SK-N-SH treated with all-trans-retinoic acid at 6 μM for 48 hours (cell line): ENCODE measurements at regions not wholly inside any gene's neighbourhood (a gene's known extent, or its start where the extent isn't known, plus 50 kb on each side); places are given as distances from the start of the nearest gene placed in this dataset.

Source experiments
- ATAC-seq: fragments of 200-7000 bp; cut with Tn5 transposase; 3 replicates; pipeline ENCODE4 v1.9.1; 2020; ENCODE audit warnings: mild to moderate bottlenecking, moderate library complexity
- ARNTL ChIP-seq: fragments of 450-650 bp; formaldehyde crosslinking; IDR thresholded peaks from 2 replicates; pipeline ENCODE4 v1.5.0; 2020; ENCODE audit warnings: low read depth, mild to moderate bottlenecking, moderate library complexity, borderline replicate concordance
- BACH2 ChIP-seq: fragments of 250-450 bp; sonication (Bioruptor Pico); IDR thresholded peaks from 2 replicates; pipeline ENCODE4 v1.9.0; 2021; ENCODE audit warnings: mild to moderate bottlenecking, borderline replicate concordance
- CSDC2 ChIP-seq: fragments of 250-450 bp; sonication (Bioruptor Pico); IDR thresholded peaks from 2 replicates; pipeline ENCODE4 v1.5.0; 2020; ENCODE audit warnings: mild to moderate bottlenecking, moderate library complexity
- GLIS3 ChIP-seq: fragments of 250-450 bp; sonication (Bioruptor Pico); IDR thresholded peaks from 2 replicates; pipeline ENCODE4 v1.5.0; 2020; ENCODE audit warnings: mild to moderate bottlenecking, moderate library complexity
- ISL1 ChIP-seq: fragments of 250-450 bp; sonication (Bioruptor Pico); IDR thresholded peaks from 2 replicates; pipeline ENCODE4 v2.1.2; 2022; ENCODE audit warnings: mild to moderate bottlenecking, moderate library complexity
- PPARA ChIP-seq: fragments of 250-450 bp; sonication (Bioruptor Pico); IDR thresholded peaks from 2 replicates; pipeline ENCODE4 v1.5.0; 2020; ENCODE audit warnings: mild to moderate bottlenecking, borderline replicate concordance
- RARB ChIP-seq: fragments of 250-450 bp; sonication (Bioruptor Pico); IDR thresholded peaks from 2 replicates; pipeline ENCODE4 v1.8.0; 2021; ENCODE audit warnings: mild to moderate bottlenecking, moderate library complexity
- SNAI2 ChIP-seq: fragments of 250-450 bp; sonication (Bioruptor Pico); IDR thresholded peaks from 2 replicates; pipeline ENCODE4 v1.5.0; 2020; ENCODE audit warnings: mild to moderate bottlenecking, moderate library complexity
- TOX ChIP-seq: fragments of 250-450 bp; sonication (Bioruptor Pico); IDR thresholded peaks from 2 replicates; pipeline ENCODE4 v1.8.0; 2021; ENCODE audit warnings: mild to moderate bottlenecking, moderate library complexity, borderline replicate concordance
- ZC3H10 ChIP-seq: fragments of 250-450 bp; sonication (Bioruptor Pico); IDR thresholded peaks from 2 replicates; pipeline ENCODE4 v1.5.1; 2021; ENCODE audit warnings: mild to moderate bottlenecking, moderate library complexity
- ZFP3 ChIP-seq: fragments of 250-450 bp; sonication (Bioruptor Pico); IDR thresholded peaks from 2 replicates; pipeline ENCODE4 v1.5.0; 2020; ENCODE audit warnings: mild to moderate bottlenecking, moderate library complexity
- ZFP30 ChIP-seq: fragments of 450-650 bp; formaldehyde crosslinking; IDR thresholded peaks from 2 replicates; pipeline ENCODE4 v1.5.0; 2022; ENCODE audit warnings: mild to moderate bottlenecking, moderate library complexity
- ZNF565 ChIP-seq: fragments of 450-650 bp; formaldehyde crosslinking; conservative IDR thresholded peaks from 2 replicates; pipeline ENCODE4 v1.5.0; 2020; ENCODE audit warnings: low read depth, mild to moderate bottlenecking, moderate library complexity
- ZNF70 ChIP-seq: fragments of 450-650 bp; formaldehyde crosslinking; IDR thresholded peaks from 2 replicates; pipeline ENCODE4 v1.5.0; 2020; ENCODE audit warnings: mild to moderate bottlenecking, moderate library complexity
- ZNF8 ChIP-seq: fragments of 450-650 bp; formaldehyde crosslinking; IDR thresholded peaks from 2 replicates; pipeline ENCODE4 v1.5.0; 2020; ENCODE audit warnings: mild to moderate bottlenecking, moderate library complexity
- TF ChIP-seq, protein P1 (sequence below): fragments of 250-450 bp; sonication (Bioruptor Pico); IDR thresholded peaks from 2 replicates; pipeline ENCODE4 v1.8.0; 2020; ENCODE audit warnings: mild to moderate bottlenecking, moderate library complexity, borderline replicate concordance
- TF ChIP-seq, protein P2 (sequence below): fragments of 250-450 bp; sonication (Bioruptor Pico); IDR thresholded peaks from 2 replicates; pipeline ENCODE4 v1.8.0; 2021; ENCODE audit warnings: low read depth, mild to moderate bottlenecking, moderate library complexity, borderline replicate concordance
- TF ChIP-seq, protein P3 (sequence below): fragments of 250-450 bp; sonication (Bioruptor Pico); IDR thresholded peaks from 2 replicates; pipeline ENCODE4 v1.5.1; 2020; ENCODE audit warnings: low read depth, mild to moderate bottlenecking, moderate library complexity
- TF ChIP-seq, protein P4 (sequence below): fragments of 250-450 bp; sonication (Bioruptor Pico); IDR thresholded peaks from 2 replicates; pipeline ENCODE4 v1.5.0; 2020; ENCODE audit warnings: mild to moderate bottlenecking, moderate library complexity

DNA sequence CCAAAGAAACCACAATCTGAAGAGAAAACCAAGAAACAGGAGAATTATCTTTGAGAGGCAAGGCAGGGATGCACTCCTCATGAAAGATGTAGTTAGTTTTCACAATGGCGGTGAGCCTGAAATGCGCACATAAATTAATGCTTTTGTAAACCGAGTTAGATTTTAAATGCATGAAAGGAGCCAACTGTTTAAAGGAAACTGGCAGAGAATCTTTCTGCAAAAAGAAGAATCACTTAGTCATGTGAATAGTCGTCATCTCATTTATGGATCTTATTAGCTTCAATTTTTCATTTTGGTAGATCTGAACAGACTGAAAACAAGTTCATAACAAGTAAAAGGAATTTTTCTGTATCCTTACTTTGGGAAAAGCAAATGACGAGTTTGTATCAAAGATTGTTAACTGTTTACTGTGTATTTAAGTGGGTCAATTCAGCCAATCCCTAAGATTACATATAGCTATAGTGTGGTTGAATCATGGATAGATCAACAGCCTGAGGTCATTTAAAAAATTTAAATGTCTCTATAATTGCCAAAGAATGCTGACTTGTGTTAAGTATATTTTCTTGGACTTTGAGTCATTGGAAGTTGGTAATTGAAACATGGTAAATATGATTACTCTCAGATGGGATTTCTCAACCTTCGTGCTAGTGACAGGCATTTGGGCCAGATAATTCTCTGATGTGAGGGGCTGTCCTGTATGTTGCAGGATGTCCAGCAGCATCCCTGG lies 226.6 kb upstream of the KAZN start:
- TF ChIP-seq ARNTL (no peak), ZNF565 (CRISPR knock-in tag) (no peak), PPARA (CRISPR knock-in tag) (no peak), ZFP30 (CRISPR knock-in tag) (no peak), ISL1 (CRISPR knock-in tag) (no peak), ZNF8 (CRISPR knock-in tag) (no peak), ZNF70 (CRISPR knock-in tag) (no peak), GLIS3 (no peak), BACH2 (CRISPR knock-in tag) (no peak)
- TF ChIP-seq, protein P1, sequence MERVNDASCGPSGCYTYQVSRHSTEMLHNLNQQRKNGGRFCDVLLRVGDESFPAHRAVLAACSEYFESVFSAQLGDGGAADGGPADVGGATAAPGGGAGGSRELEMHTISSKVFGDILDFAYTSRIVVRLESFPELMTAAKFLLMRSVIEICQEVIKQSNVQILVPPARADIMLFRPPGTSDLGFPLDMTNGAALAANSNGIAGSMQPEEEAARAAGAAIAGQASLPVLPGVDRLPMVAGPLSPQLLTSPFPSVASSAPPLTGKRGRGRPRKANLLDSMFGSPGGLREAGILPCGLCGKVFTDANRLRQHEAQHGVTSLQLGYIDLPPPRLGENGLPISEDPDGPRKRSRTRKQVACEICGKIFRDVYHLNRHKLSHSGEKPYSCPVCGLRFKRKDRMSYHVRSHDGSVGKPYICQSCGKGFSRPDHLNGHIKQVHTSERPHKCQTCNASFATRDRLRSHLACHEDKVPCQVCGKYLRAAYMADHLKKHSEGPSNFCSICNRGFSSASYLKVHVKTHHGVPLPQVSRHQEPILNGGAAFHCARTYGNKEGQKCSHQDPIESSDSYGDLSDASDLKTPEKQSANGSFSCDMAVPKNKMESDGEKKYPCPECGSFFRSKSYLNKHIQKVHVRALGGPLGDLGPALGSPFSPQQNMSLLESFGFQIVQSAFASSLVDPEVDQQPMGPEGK (CRISPR knock-in tag): no peak
- TF ChIP-seq, protein P2, sequence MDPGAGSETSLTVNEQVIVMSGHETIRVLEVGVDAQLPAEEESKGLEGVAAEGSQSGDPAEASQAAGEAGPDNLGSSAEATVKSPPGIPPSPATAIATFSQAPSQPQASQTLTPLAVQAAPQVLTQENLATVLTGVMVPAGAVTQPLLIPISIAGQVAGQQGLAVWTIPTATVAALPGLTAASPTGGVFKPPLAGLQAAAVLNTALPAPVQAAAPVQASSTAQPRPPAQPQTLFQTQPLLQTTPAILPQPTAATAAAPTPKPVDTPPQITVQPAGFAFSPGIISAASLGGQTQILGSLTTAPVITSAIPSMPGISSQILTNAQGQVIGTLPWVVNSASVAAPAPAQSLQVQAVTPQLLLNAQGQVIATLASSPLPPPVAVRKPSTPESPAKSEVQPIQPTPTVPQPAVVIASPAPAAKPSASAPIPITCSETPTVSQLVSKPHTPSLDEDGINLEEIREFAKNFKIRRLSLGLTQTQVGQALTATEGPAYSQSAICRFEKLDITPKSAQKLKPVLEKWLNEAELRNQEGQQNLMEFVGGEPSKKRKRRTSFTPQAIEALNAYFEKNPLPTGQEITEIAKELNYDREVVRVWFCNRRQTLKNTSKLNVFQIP (CRISPR knock-in tag): no peak
- no peak for ATAC-seq

DNA sequence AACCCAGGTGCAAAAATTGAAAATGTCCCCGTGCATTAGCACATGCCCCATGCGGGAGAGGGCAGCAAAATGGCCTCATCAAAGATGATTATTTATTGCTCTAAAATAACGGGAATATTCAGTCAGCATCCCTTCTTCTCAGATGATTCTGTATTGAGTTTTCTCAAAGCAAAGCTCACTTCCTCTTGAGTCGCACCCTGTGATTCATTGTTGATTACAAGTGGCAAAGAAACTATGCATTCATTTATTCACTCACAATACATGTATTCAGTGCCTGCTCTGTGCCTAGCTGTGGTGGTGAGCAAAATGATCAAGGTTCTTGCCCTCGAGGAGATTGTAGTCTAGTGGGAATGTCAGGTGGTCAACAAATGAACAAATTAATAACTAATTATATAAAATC lies 226.0 kb upstream of the KAZN start:
- ATAC-seq: no peak
- no peak for TF ChIP-seq ZNF8 (CRISPR knock-in tag)

DNA sequence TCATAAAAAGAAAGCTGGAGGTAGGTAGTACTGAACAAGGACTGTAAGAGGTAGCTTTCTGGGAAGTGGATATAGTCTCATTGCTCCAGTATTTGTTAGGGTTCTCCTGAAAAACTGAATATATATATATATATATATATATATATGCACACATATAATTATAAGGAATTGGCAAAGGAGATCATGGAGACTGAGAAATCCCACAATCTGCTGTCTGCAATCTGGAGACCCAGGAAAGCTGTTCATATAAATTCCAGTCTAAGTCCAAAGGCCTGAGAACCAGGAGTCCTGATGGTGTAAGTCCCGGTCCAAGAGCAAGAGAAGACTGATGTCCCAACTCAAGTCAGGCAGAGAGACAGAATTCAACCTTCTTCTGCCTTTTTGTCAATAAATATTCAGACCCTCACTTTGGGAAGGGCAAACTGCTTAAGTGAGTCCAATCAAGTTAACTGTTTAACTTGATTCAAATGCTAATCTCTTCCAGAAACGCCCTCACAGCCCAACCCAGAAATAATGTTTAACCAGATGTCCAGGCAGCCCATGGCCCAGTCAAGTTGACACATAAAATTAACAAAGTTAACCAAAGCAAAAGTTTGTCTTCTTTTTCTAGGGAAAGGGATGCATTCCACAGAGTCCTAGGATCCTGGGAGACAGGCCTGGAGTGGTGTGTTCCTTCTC lies 225.3 kb upstream of the KAZN start:
- no peak for ATAC-seq
- TF ChIP-seq ZFP3 (CRISPR knock-in tag): no peak
- no peak for TF ChIP-seq ZFP30 (CRISPR knock-in tag)
- no peak for TF ChIP-seq ZNF70 (CRISPR knock-in tag)
- TF ChIP-seq SNAI2 (CRISPR knock-in tag): no peak
- TF ChIP-seq BACH2 (CRISPR knock-in tag): no peak
- no peak for TF ChIP-seq ZC3H10 (CRISPR knock-in tag)
- TF ChIP-seq ISL1 (CRISPR knock-in tag): no peak
- TF ChIP-seq TOX (CRISPR knock-in tag): no peak
- TF ChIP-seq, protein P3, sequence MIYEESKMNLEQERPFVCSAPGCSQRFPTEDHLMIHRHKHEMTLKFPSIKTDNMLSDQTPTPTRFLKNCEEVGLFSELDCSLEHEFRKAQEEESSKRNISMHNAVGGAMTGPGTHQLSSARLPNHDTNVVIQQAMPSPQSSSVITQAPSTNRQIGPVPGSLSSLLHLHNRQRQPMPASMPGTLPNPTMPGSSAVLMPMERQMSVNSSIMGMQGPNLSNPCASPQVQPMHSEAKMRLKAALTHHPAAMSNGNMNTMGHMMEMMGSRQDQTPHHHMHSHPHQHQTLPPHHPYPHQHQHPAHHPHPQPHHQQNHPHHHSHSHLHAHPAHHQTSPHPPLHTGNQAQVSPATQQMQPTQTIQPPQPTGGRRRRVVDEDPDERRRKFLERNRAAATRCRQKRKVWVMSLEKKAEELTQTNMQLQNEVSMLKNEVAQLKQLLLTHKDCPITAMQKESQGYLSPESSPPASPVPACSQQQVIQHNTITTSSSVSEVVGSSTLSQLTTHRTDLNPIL (CRISPR knock-in tag): no peak
- TF ChIP-seq, protein P1 (CRISPR knock-in tag): no peak

DNA sequence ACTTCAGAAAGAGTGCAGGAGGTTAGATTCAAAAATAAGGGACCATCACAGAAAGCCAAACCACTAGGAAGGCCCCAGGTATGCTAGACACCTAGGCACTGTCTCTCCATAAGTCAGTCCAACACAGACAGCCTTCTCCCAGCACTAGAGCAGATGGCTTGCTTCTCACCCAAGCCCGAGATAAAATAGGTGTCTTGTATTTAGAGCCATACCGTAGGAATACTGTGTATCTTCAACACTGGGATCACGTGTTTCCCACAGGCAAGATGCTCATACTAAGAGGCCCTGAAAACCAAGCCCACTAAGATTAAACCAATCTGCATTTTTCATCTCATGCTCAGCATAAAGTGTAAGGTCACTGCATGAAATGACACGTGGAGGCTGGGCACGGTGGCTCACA lies 223.3 kb upstream of the KAZN start:
- no peak for ATAC-seq
- TF ChIP-seq, protein P3 (CRISPR knock-in tag): no peak
- TF ChIP-seq ISL1 (CRISPR knock-in tag) (no peak), ZFP3 (CRISPR knock-in tag) (no peak), CSDC2 (CRISPR knock-in tag) (no peak), ZC3H10 (CRISPR knock-in tag) (no peak), ZNF70 (CRISPR knock-in tag) (no peak), RARB (CRISPR knock-in tag) (no peak), ZFP30 (CRISPR knock-in tag) (no peak), ZNF8 (CRISPR knock-in tag) (no peak)
- TF ChIP-seq, protein P4, sequence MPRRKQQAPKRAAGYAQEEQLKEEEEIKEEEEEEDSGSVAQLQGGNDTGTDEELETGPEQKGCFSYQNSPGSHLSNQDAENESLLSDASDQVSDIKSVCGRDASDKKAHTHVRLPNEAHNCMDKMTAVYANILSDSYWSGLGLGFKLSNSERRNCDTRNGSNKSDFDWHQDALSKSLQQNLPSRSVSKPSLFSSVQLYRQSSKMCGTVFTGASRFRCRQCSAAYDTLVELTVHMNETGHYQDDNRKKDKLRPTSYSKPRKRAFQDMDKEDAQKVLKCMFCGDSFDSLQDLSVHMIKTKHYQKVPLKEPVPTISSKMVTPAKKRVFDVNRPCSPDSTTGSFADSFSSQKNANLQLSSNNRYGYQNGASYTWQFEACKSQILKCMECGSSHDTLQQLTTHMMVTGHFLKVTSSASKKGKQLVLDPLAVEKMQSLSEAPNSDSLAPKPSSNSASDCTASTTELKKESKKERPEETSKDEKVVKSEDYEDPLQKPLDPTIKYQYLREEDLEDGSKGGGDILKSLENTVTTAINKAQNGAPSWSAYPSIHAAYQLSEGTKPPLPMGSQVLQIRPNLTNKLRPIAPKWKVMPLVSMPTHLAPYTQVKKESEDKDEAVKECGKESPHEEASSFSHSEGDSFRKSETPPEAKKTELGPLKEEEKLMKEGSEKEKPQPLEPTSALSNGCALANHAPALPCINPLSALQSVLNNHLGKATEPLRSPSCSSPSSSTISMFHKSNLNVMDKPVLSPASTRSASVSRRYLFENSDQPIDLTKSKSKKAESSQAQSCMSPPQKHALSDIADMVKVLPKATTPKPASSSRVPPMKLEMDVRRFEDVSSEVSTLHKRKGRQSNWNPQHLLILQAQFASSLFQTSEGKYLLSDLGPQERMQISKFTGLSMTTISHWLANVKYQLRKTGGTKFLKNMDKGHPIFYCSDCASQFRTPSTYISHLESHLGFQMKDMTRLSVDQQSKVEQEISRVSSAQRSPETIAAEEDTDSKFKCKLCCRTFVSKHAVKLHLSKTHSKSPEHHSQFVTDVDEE (CRISPR knock-in tag): no peak
